NB4 (cell line): ENCODE measurements at regions not wholly inside any gene's neighbourhood (a gene's known extent, or its start where the extent isn't known, plus 50 kb on each side); places are given as distances from the start of the nearest gene placed in this dataset.

Experiments
- CTCF ChIP-seq: IDR thresholded peaks from one replicate; pipeline ENCODE4 v1.5.1; 2012; ENCODE audit warnings: low read depth, low read length
- MAX ChIP-seq: IDR thresholded peaks from 2 replicates; pipeline ENCODE4 v1.6.1; 2011; ENCODE audit warnings: low read depth, low read length
- POLR2A ChIP-seq: IDR thresholded peaks from 2 replicates; pipeline ENCODE4 v1.6.1; 2011; ENCODE audit warnings: mild to moderate bottlenecking; ENCODE audit not compliant: insufficient read length; ENCODE audit errors: extremely low read depth

- no peak for TF ChIP-seq CTCF
- TF ChIP-seq POLR2A: no peak
- TF ChIP-seq MAX: no peak
Observed at GRCh38 chr2:165022781-165023180, 67.5 kb upstream of the SLC38A11 start.
